ENCODE measurements at regions not wholly inside any gene's neighbourhood (a gene's known extent, or its start where the extent isn't known, plus 50 kb on each side); places are given as distances from the start of the nearest gene placed in this dataset.

GRCh38 chr4:14008494-14008893 is 381.0 kb upstream of the BOD1L1 start:
- Histone ChIP-seq H3K27me3 (replicated peaks; ENCODE audit: control insufficient read depth, insufficient read depth, low read length) (no peaks in the 10 kb centered on the region), H3K9ac (ENCODE audit: low read length) (no peak overlapping the region)
- DNase-seq (ENCODE audit: low read depth), result no peak

GRCh38 chr4:14018191-14018853 is 390.8 kb upstream of the BOD1L1 start:
- Histone ChIP-seq H3K27me3 (replicated peaks; ENCODE audit: control insufficient read depth, insufficient read depth, low read length) (no peaks in the 10 kb centered on the region), H3K9me3 (ENCODE audit: control insufficient read depth, low read length) (peaks cover 18% of the 10 kb centered on the region), H3K4me3 (ENCODE audit: low read length) (no peak overlapping the region), H3K36me3 (ENCODE audit: control insufficient read depth, insufficient read depth, low read length, severe bottlenecking) (no peaks in the 10 kb centered on the region), H3K9ac (ENCODE audit: low read length) (no peak overlapping the region), H3K4me1 (ENCODE audit: control insufficient read depth, insufficient read depth, low read length) (peaks cover 10% of the 10 kb centered on the region)
- no peak for DNase-seq (ENCODE audit: low read depth)

More at GRCh38 chr4:14008494-14008893, 381.0 kb upstream of the BOD1L1 start:
- Histone ChIP-seq H3K4me1 (ENCODE audit: control insufficient read depth, insufficient read depth, low read length) (no peaks in the 10 kb centered on the region), H3K9me3 (ENCODE audit: control insufficient read depth, low read length) (peaks cover under 1% of the 10 kb centered on the region), H3K36me3 (ENCODE audit: control insufficient read depth, insufficient read depth, low read length, severe bottlenecking) (no peaks in the 10 kb centered on the region), H3K4me3 (ENCODE audit: low read length) (no peak overlapping the region)

- no peak overlapping the region for H3K9ac ChIP-seq (ENCODE audit: low read length)
- H3K36me3 ChIP-seq (ENCODE audit: control insufficient read depth, insufficient read depth, low read length, severe bottlenecking), result no peaks in the 10 kb centered on the region
- DNase-seq (ENCODE audit: low read depth), result no peak
- H3K27me3 ChIP-seq (replicated peaks; ENCODE audit: control insufficient read depth, insufficient read depth, low read length), result no peaks in the 10 kb centered on the region
- no peak overlapping the region for H3K4me3 ChIP-seq (ENCODE audit: low read length)
- H3K9me3 ChIP-seq (ENCODE audit: control insufficient read depth, low read length), result no peaks in the 10 kb centered on the region
- peaks cover 17% of the 10 kb centered on the region for H3K4me1 ChIP-seq (ENCODE audit: control insufficient read depth, insufficient read depth, low read length)
Measured at GRCh38 chr4:14022456-14022855, 394.9 kb upstream of the BOD1L1 start.

- no peaks in the 10 kb centered on the region for H3K9me3 ChIP-seq (ENCODE audit: control insufficient read depth, low read length)
- no peak overlapping the region for H3K4me3 ChIP-seq (ENCODE audit: low read length)
- H3K9ac ChIP-seq (ENCODE audit: low read length), result no peak overlapping the region
- peaks cover 17% of the 10 kb centered on the region for H3K4me1 ChIP-seq (ENCODE audit: control insufficient read depth, insufficient read depth, low read length)
- no peaks in the 10 kb centered on the region for H3K27me3 ChIP-seq (replicated peaks; ENCODE audit: control insufficient read depth, insufficient read depth, low read length)
- no peaks in the 10 kb centered on the region for H3K36me3 ChIP-seq (ENCODE audit: control insufficient read depth, insufficient read depth, low read length, severe bottlenecking)
- DNase-seq (ENCODE audit: low read depth), result no peak
Measured at GRCh38 chr4:14023036-14023435, 395.5 kb upstream of the BOD1L1 start.

- Histone ChIP-seq H3K36me3 (ENCODE audit: control insufficient read depth, insufficient read depth, low read length, severe bottlenecking) (no peaks in the 10 kb centered on the region), H3K27me3 (replicated peaks; ENCODE audit: control insufficient read depth, insufficient read depth, low read length) (no peaks in the 10 kb centered on the region), H3K4me1 (ENCODE audit: control insufficient read depth, insufficient read depth, low read length) (peaks cover 17% of the 10 kb centered on the region), H3K4me3 (ENCODE audit: low read length) (no peak overlapping the region), H3K9ac (ENCODE audit: low read length) (no peak overlapping the region), H3K9me3 (ENCODE audit: control insufficient read depth, low read length) (no peaks in the 10 kb centered on the region)
- DNase-seq (ENCODE audit: low read depth), result no peak
Measured at GRCh38 chr4:14023896-14024295, 396.4 kb upstream of the BOD1L1 start.

- no peaks in the 10 kb centered on the region for H3K27me3 ChIP-seq (replicated peaks; ENCODE audit: control insufficient read depth, insufficient read depth, low read length)
Measured at GRCh38 chr4:14025111-14025510, 397.6 kb upstream of the BOD1L1 start.

GRCh38 chr4:14025891-14026290 is 398.4 kb upstream of the BOD1L1 start:
- Histone ChIP-seq H3K4me3 (ENCODE audit: low read length) (no peak overlapping the region), H3K9ac (ENCODE audit: low read length) (no peak overlapping the region), H3K36me3 (ENCODE audit: control insufficient read depth, insufficient read depth, low read length, severe bottlenecking) (no peaks in the 10 kb centered on the region)

More at GRCh38 chr4:14025111-14025510, 397.6 kb upstream of the BOD1L1 start:
- H3K36me3 ChIP-seq (ENCODE audit: control insufficient read depth, insufficient read depth, low read length, severe bottlenecking), result no peaks in the 10 kb centered on the region
- H3K9me3 ChIP-seq (ENCODE audit: control insufficient read depth, low read length), result no peaks in the 10 kb centered on the region
- no peak for DNase-seq (ENCODE audit: low read depth)
- H3K4me1 ChIP-seq (ENCODE audit: control insufficient read depth, insufficient read depth, low read length), result peaks cover 17% of the 10 kb centered on the region
- H3K4me3 ChIP-seq (ENCODE audit: low read length), result no peak overlapping the region
- no peak overlapping the region for H3K9ac ChIP-seq (ENCODE audit: low read length)

GRCh38 chr4:14028862-14029261 is 401.3 kb upstream of the BOD1L1 start:
- Histone ChIP-seq H3K36me3 (ENCODE audit: control insufficient read depth, insufficient read depth, low read length, severe bottlenecking) (no peaks in the 10 kb centered on the region), H3K9ac (ENCODE audit: low read length) (no peak overlapping the region), H3K27me3 (replicated peaks; ENCODE audit: control insufficient read depth, insufficient read depth, low read length) (no peaks in the 10 kb centered on the region), H3K4me1 (ENCODE audit: control insufficient read depth, insufficient read depth, low read length) (peaks cover 4% of the 10 kb centered on the region), H3K9me3 (ENCODE audit: control insufficient read depth, low read length) (no peaks in the 10 kb centered on the region), H3K4me3 (ENCODE audit: low read length) (no peak overlapping the region)
- no peak for DNase-seq (ENCODE audit: low read depth)

More at GRCh38 chr4:14025891-14026290, 398.4 kb upstream of the BOD1L1 start:
- Histone ChIP-seq H3K9me3 (ENCODE audit: control insufficient read depth, low read length) (no peaks in the 10 kb centered on the region), H3K27me3 (replicated peaks; ENCODE audit: control insufficient read depth, insufficient read depth, low read length) (no peaks in the 10 kb centered on the region), H3K4me1 (ENCODE audit: control insufficient read depth, insufficient read depth, low read length) (peaks cover 17% of the 10 kb centered on the region)
- DNase-seq (ENCODE audit: low read depth), result no peak

- H3K27me3 ChIP-seq (replicated peaks; ENCODE audit: control insufficient read depth, insufficient read depth, low read length), result no peaks in the 10 kb centered on the region
- H3K9me3 ChIP-seq (ENCODE audit: control insufficient read depth, low read length), result no peaks in the 10 kb centered on the region
- H3K4me3 ChIP-seq (ENCODE audit: low read length), result no peak overlapping the region
- no peak overlapping the region for H3K9ac ChIP-seq (ENCODE audit: low read length)
- no peaks in the 10 kb centered on the region for H3K36me3 ChIP-seq (ENCODE audit: control insufficient read depth, insufficient read depth, low read length, severe bottlenecking)
- H3K4me1 ChIP-seq (ENCODE audit: control insufficient read depth, insufficient read depth, low read length), result no peaks in the 10 kb centered on the region
- no peak for DNase-seq (ENCODE audit: low read depth)
Measured at GRCh38 chr4:14035076-14035475, 407.6 kb upstream of the BOD1L1 start.

GRCh38 chr4:14043203-14043602 is 415.7 kb upstream of the BOD1L1 start:
- DNase-seq (ENCODE audit: low read depth), result no peak
- H3K4me3 ChIP-seq (ENCODE audit: low read length), result no peak overlapping the region
- no peaks in the 10 kb centered on the region for H3K4me1 ChIP-seq (ENCODE audit: control insufficient read depth, insufficient read depth, low read length)
- no peaks in the 10 kb centered on the region for H3K27me3 ChIP-seq (replicated peaks; ENCODE audit: control insufficient read depth, insufficient read depth, low read length)
- no peaks in the 10 kb centered on the region for H3K36me3 ChIP-seq (ENCODE audit: control insufficient read depth, insufficient read depth, low read length, severe bottlenecking)
- H3K9ac ChIP-seq (ENCODE audit: low read length), result no peak overlapping the region
- no peaks in the 10 kb centered on the region for H3K9me3 ChIP-seq (ENCODE audit: control insufficient read depth, low read length)

- H3K36me3 ChIP-seq (ENCODE audit: control insufficient read depth, insufficient read depth, low read length, severe bottlenecking), result no peaks in the 10 kb centered on the region
- no peak for DNase-seq (ENCODE audit: low read depth)
- no peaks in the 10 kb centered on the region for H3K4me1 ChIP-seq (ENCODE audit: control insufficient read depth, insufficient read depth, low read length)
- no peaks in the 10 kb centered on the region for H3K27me3 ChIP-seq (replicated peaks; ENCODE audit: control insufficient read depth, insufficient read depth, low read length)
- no peak overlapping the region for H3K4me3 ChIP-seq (ENCODE audit: low read length)
- no peaks in the 10 kb centered on the region for H3K9me3 ChIP-seq (ENCODE audit: control insufficient read depth, low read length)
- no peak overlapping the region for H3K9ac ChIP-seq (ENCODE audit: low read length)
Measured at GRCh38 chr4:14046642-14047041, 419.1 kb upstream of the BOD1L1 start.

GRCh38 chr4:14047840-14048239 is 420.3 kb upstream of the BOD1L1 start:
- H3K9ac ChIP-seq (ENCODE audit: low read length), result no peak overlapping the region
- no peaks in the 10 kb centered on the region for H3K4me1 ChIP-seq (ENCODE audit: control insufficient read depth, insufficient read depth, low read length)
- no peak for DNase-seq (ENCODE audit: low read depth)
- H3K36me3 ChIP-seq (ENCODE audit: control insufficient read depth, insufficient read depth, low read length, severe bottlenecking), result no peaks in the 10 kb centered on the region
- no peaks in the 10 kb centered on the region for H3K9me3 ChIP-seq (ENCODE audit: control insufficient read depth, low read length)
- H3K4me3 ChIP-seq (ENCODE audit: low read length), result no peak overlapping the region
- H3K27me3 ChIP-seq (replicated peaks; ENCODE audit: control insufficient read depth, insufficient read depth, low read length), result no peaks in the 10 kb centered on the region
